C4-2B (cell line): ENCODE measurements at regions not wholly inside any gene's neighbourhood (a gene's known extent, or its start where the extent isn't known, plus 50 kb on each side); places are given as distances from the start of the nearest gene placed in this dataset.

Experiments
- ZFX ChIP-seq: fragments of 450-650 bp; IDR thresholded peaks from 2 replicates; pipeline ENCODE4 v1.6.1; 2017
- TF ChIP-seq, protein P1 (sequence below): fragments of 450-650 bp; conservative IDR thresholded peaks from 2 replicates; pipeline ENCODE4 v1.5.1; 2017; ENCODE audit warnings: mild to moderate bottlenecking

DNA sequence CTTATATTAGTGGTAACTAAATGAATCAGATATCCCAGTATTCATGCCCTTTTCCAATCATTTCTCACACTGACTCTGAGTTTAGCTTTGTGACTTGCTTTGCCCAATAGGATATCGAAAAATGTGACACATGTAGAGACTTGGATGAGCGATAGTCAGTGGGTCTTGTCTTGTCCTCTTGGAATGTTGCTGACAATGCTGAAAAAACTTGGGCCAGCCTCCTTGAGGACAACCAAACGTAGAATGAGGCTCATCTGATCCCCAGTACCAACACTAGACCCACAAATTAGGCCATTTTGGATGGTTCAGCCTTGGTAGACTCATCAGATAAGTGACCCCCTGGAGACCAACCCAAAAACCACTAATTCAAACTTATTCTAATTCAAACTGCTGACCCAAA lies 351.0 kb downstream of the GRIN2B start:
- TF ChIP-seq ZFX = no peak
- TF ChIP-seq, protein P1, sequence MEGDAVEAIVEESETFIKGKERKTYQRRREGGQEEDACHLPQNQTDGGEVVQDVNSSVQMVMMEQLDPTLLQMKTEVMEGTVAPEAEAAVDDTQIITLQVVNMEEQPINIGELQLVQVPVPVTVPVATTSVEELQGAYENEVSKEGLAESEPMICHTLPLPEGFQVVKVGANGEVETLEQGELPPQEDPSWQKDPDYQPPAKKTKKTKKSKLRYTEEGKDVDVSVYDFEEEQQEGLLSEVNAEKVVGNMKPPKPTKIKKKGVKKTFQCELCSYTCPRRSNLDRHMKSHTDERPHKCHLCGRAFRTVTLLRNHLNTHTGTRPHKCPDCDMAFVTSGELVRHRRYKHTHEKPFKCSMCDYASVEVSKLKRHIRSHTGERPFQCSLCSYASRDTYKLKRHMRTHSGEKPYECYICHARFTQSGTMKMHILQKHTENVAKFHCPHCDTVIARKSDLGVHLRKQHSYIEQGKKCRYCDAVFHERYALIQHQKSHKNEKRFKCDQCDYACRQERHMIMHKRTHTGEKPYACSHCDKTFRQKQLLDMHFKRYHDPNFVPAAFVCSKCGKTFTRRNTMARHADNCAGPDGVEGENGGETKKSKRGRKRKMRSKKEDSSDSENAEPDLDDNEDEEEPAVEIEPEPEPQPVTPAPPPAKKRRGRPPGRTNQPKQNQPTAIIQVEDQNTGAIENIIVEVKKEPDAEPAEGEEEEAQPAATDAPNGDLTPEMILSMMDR = no peak
